Breast epithelium (tissue), 4 donors: ENCODE measurements at regions not wholly inside any gene's neighbourhood (a gene's known extent, or its start where the extent isn't known, plus 50 kb on each side); places are given as distances from the start of the nearest gene placed in this dataset.

Experiments used
- DNase-seq, 2 donors: peaks; one replicate each; pipeline ENCODE4 v3.0.0-alpha.2; 2019; ENCODE audit warnings: low spot score in 2 of 2
- H3K27ac ChIP-seq, 2 donors: fragments of 200-600 bp; sonication (generic) in 1 of 2; one replicate each; pipeline ENCODE4 v1.5.1; 2016 to 2019; ENCODE audit warnings: mild to moderate bottlenecking in 1 of 2
- H3K27me3 ChIP-seq, 2 donors: fragments of 200-600 bp; sonication (generic) in 1 of 2; one replicate each; pipeline versions ENCODE4 v1.5.1 to v1.6.0; 2017 to 2019; ENCODE audit warnings: control low read depth in 1 of 2, mild to moderate bottlenecking in 1 of 2
- H3K36me3 ChIP-seq: fragments of 200-600 bp; one replicate; pipeline ENCODE4 v1.5.1; 2019
- H3K4me1 ChIP-seq, 2 donors: fragments of 200-600 bp; sonication (generic); one replicate each; pipeline ENCODE4 v1.5.1; 2016 to 2019; ENCODE audit warnings: control low read depth in 1 of 2
- H3K4me3 ChIP-seq, 3 donors: fragments of 200-600 bp; sonication (generic); 1 replicate in 2 of 3; 2 replicates in 1 of 3; pipeline ENCODE4 v1.5.1; 2016 to 2019; ENCODE audit warnings: mild to moderate bottlenecking in 3 of 3, moderate library complexity in 2 of 3
- H3K9me3 ChIP-seq, 2 donors: fragments of 200-600 bp; sonication (generic) in 1 of 2; one replicate each; pipeline ENCODE4 v1.5.1; 2016 to 2019; ENCODE audit warnings: control low read depth in 1 of 2
- POLR2A ChIP-seq: fragments of 450-650 bp; IDR thresholded peaks from one replicate; pipeline ENCODE4 v1.6.1; 2016; ENCODE audit warnings: antibody characterized with exemption, mild to moderate bottlenecking, moderate library complexity
- POLR2AphosphoS5 ChIP-seq, 3 donors: sonication (generic); formaldehyde crosslinking; IDR thresholded peaks; one replicate each; pipeline ENCODE4 v1.6.1; 2017; ENCODE audit warnings: antibody characterized with exemption in 3 of 3
- intact Hi-C: fragments of 100-400 bp; cut with DNase I; formaldehyde crosslinking; loops from one replicate; pipeline ENCODE4 v1.15.1; 2023; ENCODE audit warnings: low total_unique reads
- TF ChIP-seq, protein P1 (sequence below), 3 donors: fragments of 450-650 bp; IDR thresholded peaks; one replicate each; pipeline ENCODE4 v1.5.1; 2016 to 2017; ENCODE audit warnings: antibody characterized with exemption in 3 of 3, mild to moderate bottlenecking in 3 of 3, moderate library complexity in 3 of 3

DNA sequence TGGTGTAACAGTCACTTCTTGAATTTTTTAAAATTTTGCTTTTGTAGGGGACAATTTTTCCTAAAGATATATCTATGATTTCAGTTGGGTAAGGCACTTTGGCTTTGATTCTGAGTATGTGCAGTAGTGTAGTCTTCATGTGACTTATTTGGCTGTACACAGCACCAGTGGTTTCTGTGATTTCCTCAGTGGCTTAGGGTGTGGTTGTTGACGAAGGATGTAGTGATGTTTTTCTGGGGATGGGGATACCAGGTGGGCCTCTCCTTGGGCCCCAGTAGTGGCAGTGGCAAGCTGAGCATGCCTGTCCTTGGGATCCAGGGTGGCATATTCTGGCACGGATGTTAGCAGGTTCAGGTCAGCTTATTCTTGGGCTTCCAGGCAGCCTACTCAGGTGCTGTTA, 364.9 kb upstream of the CADM1 start:
- TF ChIP-seq POLR2A (no peak), POLR2AphosphoS5 (IDR thresholded peaks at IDR 0.05) (no peak)
- TF ChIP-seq, protein P1, sequence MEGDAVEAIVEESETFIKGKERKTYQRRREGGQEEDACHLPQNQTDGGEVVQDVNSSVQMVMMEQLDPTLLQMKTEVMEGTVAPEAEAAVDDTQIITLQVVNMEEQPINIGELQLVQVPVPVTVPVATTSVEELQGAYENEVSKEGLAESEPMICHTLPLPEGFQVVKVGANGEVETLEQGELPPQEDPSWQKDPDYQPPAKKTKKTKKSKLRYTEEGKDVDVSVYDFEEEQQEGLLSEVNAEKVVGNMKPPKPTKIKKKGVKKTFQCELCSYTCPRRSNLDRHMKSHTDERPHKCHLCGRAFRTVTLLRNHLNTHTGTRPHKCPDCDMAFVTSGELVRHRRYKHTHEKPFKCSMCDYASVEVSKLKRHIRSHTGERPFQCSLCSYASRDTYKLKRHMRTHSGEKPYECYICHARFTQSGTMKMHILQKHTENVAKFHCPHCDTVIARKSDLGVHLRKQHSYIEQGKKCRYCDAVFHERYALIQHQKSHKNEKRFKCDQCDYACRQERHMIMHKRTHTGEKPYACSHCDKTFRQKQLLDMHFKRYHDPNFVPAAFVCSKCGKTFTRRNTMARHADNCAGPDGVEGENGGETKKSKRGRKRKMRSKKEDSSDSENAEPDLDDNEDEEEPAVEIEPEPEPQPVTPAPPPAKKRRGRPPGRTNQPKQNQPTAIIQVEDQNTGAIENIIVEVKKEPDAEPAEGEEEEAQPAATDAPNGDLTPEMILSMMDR (IDR thresholded peaks at IDR 0.05) = no peak
- DNase-seq = no peak
- intact Hi-C loops = no loop called here

DNA sequence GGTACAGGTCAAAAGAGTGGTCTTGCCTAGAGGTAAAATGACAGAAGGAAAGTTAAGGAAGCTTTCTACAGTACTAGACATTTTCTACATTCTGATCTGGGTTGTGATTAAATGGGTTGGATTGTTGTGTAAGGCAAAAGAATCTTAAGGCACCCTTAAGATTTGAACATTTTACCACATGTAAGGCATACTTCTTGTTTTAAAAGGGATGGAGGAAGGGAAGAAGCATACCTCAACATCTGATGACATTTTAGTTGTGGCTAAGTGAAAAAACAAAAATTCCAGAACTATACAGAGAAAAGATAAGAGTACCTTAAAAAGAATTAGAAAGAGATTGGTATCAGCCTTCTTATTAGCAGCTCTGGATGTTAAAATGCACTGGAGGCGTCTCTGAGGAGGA, 356.0 kb upstream of the CADM1 start:
- intact Hi-C loops = no loop called here
- no peak overlapping the region for H3K27ac ChIP-seq
- TF ChIP-seq, protein P1 (IDR thresholded peaks at IDR 0.05) = no peak
- TF ChIP-seq POLR2AphosphoS5 (IDR thresholded peaks at IDR 0.05) (no peak), POLR2A (no peak)
- no peak overlapping the region for H3K4me3 ChIP-seq
- H3K4me1 ChIP-seq = no peaks in the 10 kb centered on the region
- DNase-seq = no peak
- peaks cover 0 to 11% of the 10 kb centered on the region in 2 donors for H3K9me3 ChIP-seq
- no peaks in the 10 kb centered on the region for H3K27me3 ChIP-seq
- no peaks in the 10 kb centered on the region for H3K36me3 ChIP-seq

More for the DNA sequence above, 364.9 kb upstream of the CADM1 start:
- Histone ChIP-seq H3K36me3 (no peaks in the 10 kb centered on the region), H3K4me3 (no peak overlapping the region), H3K27me3 (no peaks in the 10 kb centered on the region), H3K27ac (no peak overlapping the region), H3K4me1 (no peaks in the 10 kb centered on the region), H3K9me3 (peaks cover 0 to 8% of the 10 kb centered on the region in 2 donors)

DNA sequence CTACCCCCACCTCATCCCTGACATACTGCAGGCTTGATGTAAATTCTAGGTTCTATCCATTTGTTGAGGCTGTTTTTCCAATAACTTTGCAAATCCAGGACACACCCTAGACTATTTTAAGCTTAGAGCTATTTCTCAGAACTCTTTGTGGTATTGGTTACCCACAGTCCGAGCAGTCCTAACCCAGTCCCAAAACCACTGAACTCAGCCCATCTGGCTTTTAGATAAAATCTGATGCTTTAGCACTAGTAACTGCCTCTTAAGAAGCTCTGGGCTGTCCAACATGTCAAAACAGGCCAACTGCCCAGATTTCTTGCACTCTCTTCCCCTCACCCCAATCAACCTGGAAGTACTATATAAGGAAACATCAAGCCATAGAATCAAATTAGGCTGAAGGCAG, 344.4 kb upstream of the CADM1 start:
- DNase-seq = no peak
- intact Hi-C loops = no loop called here
- TF ChIP-seq, protein P1 (IDR thresholded peaks at IDR 0.05) = no peak
- TF ChIP-seq POLR2A = no peak
- no peak for TF ChIP-seq POLR2AphosphoS5 (IDR thresholded peaks at IDR 0.05)
- no peak overlapping the region for H3K27ac ChIP-seq
- no peak overlapping the region for H3K4me3 ChIP-seq
- H3K9me3 ChIP-seq = peaks cover 0 to 5% of the 10 kb centered on the region in 2 donors
- H3K4me1 ChIP-seq = no peaks in the 10 kb centered on the region
- no peaks in the 10 kb centered on the region for H3K36me3 ChIP-seq
- H3K27me3 ChIP-seq = no peaks in the 10 kb centered on the region

DNA sequence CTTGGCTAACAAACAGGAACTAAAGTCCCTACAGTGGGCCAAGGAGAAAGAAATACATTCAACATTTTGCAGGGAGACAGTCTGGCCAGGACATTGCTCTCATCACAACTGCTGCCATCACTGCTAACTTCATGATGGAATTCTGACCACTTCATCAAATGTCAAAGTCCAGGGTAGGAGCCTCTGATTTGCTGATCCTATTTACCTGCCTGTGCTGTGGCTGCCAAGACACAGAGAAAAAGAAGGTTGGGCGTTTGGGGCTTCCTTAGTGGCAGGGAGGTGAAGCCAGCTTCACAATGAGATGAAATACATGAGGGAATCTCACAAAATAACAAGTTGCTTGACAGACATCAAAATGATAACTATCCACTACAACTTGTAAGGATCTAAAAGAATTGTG, 343.9 kb upstream of the CADM1 start:
- intact Hi-C loops = no loop called here
- peaks cover 0 to 5% of the 10 kb centered on the region in 2 donors for H3K9me3 ChIP-seq
- no peak for DNase-seq
- H3K27me3 ChIP-seq = no peaks in the 10 kb centered on the region
- TF ChIP-seq POLR2AphosphoS5 (IDR thresholded peaks at IDR 0.05) (no peak), POLR2A (no peak)
- TF ChIP-seq, protein P1 (IDR thresholded peaks at IDR 0.05) = no peak
- H3K4me3 ChIP-seq = no peak overlapping the region
- no peaks in the 10 kb centered on the region for H3K36me3 ChIP-seq
- H3K4me1 ChIP-seq = no peaks in the 10 kb centered on the region
- H3K27ac ChIP-seq = no peak overlapping the region

DNA sequence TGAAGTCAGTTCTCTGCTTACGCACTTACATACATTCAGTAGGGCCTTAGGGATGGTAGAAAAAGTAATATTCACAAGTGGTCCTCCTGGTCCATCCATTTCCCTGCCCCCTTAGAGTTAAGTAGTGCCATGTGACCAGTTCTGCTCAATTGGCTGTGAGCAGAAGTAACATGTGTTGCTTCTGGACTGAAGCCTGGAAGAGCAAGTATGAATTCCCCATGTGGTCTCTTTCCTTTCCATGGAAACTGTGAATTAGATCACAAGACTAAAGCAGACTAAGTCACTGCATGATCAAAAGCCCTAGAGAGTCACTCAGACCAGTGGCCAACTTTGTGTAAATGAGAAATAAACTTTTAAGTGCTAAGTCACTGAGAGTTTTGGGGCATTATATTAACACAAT, 341.7 kb upstream of the CADM1 start:
- Histone ChIP-seq H3K4me1 (no peaks in the 10 kb centered on the region), H3K4me3 (no peak overlapping the region), H3K9me3 (peaks cover 0 to 5% of the 10 kb centered on the region in 2 donors), H3K36me3 (no peaks in the 10 kb centered on the region), H3K27me3 (no peaks in the 10 kb centered on the region), H3K27ac (no peak overlapping the region)
- intact Hi-C loops = no loop called here
- DNase-seq = no peak
- TF ChIP-seq POLR2AphosphoS5 (IDR thresholded peaks at IDR 0.05) (no peak), POLR2A (no peak)
- TF ChIP-seq, protein P1 (IDR thresholded peaks at IDR 0.05) = no peak
